GM18517 (cell line): ENCODE measurements at regions not wholly inside any gene's neighbourhood (a gene's known extent, or its start where the extent isn't known, plus 50 kb on each side); places are given as distances from the start of the nearest gene placed in this dataset.

Experiments
- ATAC-seq: cut with Tn5 transposase; IDR thresholded peaks from one replicate; pipeline ENCODE4 v1.9.1; 2021; ENCODE audit warnings: mild to moderate bottlenecking, moderate library complexity; ENCODE audit not compliant: unreplicated experiment

DNA sequence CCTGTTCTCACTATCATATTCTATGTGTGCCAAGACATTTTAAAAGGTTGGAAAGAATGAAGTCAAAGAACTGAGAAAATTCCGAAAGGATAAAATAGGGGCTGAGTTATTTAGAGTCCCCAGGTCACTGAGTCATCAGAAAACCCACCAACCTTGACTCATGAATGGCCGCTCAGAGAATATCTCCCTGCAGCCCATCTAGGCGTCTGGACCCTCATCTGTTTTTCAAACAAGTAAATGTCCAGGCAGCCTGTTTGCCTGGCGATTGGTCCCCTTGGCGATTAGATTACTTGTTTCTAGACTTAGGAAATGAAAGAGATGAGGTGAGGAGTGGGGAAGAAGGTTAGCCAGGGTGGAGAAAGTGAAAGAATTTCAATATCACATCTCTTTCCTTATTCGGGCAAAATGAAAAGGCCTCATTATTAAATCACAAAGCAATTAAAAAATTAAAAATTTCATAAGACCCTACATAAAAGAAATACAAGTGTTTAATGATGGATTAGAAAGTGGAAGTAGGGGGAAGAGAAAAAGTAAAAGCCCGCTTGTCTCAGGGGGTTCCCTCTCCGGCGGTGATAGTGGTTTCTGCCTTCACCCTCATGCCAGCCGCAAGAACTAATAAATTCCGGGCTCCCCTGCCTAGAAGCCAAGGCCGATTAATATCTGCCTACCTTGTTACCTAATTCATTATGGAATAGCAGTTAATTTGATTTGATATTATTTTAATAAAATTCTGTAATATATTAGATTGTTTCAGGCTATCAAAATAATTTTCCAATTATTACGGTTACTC lies 415.9 kb downstream of the BCL11B start:
- no peak for ATAC-seq

DNA sequence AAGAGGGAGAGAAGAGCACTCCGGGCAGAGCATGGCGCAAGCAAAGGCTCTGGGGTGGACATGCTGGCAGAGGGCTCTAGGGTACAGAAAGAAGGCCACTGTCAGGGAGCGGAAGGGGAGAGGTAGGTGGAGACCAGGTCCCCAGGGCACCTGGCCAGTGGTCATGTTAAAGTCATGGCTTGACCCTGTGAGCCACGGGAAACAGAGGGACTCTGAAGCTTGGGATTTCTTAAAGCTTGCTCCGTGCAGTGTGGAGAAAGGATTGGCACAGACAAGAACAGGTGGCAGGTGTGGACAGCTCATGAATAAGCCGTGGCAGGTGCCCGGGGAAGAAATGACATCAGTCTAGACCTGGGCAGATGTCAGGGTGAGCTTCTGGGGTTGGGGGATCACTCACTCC lies 413.8 kb downstream of the BCL11B start:
- ATAC-seq: no peak

DNA sequence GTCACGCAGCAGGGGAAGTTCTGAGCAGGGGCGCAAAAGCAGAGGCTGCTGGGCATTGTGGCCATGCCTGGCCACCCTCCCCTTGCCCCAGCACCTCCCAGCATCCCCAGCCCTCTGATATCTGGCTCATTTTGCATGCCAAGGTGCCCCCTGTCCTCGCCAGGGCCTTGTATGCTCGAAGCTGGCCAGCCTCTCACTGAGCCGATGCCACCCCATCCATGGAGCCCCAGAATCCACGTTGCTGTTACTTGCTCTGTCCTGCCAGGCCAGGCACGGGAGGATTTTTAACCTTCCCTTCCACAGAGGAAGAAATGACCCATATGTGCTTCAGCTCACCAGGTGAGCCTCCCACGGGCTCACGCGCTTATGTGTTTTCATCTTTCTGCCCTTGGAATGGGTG lies 413.4 kb downstream of the BCL11B start:
- ATAC-seq: no peak

DNA sequence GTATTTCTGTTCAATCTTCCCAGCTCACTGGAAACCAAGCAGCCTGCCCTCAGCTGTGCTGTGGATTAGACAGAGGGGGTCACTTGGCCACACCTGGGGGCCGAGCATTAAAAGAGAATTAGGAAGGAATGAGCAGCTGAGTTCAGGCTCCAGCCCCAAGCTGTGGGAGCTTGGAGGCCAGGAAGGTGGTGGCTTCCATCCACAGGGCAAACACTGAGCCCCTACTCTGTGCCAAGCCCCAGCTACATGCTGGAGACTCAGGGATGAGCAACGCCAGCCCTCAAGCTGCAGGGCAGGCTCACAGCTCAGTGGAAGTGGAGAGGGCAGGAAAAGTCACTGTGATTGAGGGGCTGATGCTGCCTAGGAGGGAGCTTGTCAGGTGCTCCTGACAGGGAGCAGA lies 412.7 kb downstream of the BCL11B start:
- no peak for ATAC-seq

DNA sequence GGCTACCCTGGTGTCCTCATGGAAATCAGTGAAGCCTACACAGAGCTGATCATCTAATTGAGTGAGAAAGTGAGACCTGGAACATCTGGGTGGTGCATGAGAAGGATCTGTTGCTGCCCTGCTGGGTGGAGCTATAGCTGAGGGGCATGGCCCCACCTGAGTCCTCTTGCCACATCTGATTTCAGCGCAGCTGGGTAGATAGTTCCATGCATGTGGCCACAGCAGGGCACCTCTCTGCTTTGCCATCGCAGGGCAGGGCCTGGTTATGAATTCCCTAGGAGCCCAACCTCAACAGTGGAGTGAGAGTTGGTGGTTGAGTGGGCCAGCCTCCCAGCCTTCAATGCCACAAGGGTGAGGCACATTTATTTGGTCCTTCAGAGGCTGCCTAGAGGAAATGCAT lies 407.8 kb downstream of the BCL11B start:
- no peak for ATAC-seq

DNA sequence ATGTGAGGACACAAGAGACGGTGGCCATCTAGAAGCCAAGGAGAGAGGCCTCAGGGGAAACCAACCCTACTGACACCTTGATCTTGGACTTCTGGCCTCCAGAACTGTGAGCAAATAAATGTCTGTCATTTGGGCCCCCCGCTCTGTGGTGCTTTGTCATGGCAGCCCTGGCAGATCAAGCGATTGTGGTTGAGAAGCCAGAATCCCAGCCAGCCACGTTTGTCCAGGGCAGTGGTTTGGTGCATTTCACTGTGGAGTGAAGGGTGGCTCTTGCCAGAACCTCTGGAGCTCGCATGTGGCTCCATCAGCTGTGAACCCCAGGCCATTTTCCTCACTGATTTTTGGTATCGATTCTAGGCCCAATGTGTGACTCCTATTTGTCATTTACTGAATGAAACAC lies 404.9 kb downstream of the BCL11B start:
- ATAC-seq: no peak

DNA sequence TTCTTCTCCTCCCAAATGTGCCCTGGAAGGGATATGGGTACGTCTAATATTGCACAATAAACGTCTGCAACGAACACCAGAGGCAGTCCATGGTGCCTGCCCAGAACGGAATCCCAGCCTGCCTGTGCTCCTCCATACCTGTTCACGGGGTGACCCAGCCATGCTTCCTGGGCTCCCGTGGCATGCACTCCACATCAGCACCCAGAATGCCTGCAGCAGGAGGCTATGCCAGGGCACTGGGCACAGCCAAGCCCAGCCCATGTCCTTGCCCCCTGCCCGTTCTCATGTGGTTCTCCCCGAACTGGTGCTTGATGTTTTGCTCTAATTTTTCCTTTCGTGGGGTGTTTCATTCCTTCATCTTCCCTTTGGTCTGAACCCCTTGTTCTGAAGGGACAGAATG lies 404.3 kb downstream of the BCL11B start:
- ATAC-seq: no peak

DNA sequence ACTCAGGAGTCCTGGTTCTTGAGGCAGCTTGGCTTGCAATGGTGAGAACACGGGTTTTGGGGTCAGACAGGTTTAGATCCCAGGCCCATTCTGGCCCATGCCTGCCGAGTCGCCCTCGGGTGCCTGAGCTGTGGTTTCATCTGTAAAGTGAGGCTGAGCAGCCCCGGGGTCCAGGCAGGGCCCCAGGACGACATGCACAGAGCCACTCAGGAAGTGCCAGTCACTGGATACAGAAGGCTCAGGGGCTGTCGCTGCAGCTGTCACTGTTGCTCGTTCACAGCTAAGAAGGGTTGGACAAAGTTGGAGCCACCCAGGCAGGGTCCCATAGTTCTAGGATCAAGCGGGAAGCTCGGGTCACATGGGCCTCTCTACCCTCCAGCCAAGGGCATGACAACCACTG lies 403.1 kb downstream of the BCL11B start:
- ATAC-seq: no peak

DNA sequence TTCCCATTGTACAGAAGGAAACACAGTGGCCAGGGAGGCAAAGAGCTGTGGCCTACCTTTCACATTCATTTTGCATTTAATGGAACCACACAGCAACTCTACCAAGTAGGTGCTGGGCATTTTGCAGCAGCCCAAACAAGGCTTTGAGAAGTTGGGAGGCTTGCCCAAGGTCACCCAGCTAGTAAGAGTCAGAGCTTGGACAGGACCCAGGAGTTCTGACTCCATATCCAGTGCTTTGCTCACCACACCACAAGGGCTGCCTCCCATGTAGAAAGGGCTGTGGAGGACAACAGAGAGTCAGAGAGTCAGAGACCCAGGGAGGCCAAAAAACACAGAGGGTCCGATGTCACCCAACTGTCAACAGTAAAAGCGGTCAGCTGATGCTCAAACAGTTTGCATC lies 400.2 kb downstream of the BCL11B start:
- no peak for ATAC-seq

DNA sequence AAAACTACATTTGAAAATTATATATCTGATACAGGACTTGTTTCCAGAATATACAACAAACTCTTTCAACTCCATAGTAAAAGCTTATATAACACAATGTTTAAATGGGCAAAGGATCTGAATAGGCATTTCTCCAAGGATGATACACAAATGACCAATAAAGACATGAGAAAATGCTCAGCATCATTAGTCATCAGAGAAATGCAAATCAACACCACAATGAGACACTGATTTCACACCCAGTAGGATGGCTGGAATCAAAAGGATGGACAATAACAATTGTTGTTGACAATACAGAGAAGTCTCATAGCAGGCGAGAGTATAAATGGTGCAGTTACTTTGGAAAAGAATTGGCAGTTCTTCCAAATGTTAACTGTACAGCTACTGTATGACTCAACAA lies 394.9 kb downstream of the BCL11B start:
- no peak for ATAC-seq

DNA sequence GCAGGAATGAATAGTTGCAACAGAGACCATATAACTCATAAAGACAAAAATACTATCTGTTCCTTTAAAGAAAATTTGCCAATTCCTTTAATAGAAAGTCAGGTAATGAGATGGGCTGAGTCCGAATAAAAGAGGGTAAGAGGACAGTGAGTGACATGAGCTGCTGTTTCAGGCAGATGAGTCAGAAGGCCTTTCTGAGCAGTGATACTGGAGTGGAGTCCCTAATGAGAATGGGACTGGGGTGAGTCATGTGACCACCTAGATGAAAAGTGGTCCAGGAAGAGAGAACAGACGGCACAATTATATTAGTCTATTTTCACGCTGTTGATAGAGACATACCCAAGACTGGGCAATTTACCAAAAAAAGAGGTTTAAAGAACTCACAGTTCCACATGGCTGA lies 393.7 kb downstream of the BCL11B start:
- no peak for ATAC-seq

DNA sequence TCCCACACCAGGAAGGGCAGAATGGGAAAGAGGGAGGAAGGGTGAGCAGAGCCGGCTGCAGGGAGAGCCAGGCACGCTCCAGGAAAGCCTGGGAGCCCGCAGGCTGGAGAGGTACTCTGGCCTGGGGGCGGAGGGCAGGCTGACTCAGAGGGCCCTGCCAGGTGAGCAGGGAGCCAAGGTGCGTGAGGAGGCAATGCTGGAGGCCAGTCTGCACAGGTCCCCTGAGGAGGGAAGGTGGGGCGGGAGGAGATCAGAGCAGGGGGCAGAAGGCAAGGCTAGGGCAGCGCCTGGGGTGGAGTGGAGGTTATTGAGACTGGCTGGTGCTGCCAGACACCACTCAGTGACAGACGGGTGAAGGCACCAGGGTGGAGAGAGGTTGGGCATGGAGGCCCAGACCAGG lies 385.0 kb downstream of the BCL11B start:
- ATAC-seq: no peak

DNA sequence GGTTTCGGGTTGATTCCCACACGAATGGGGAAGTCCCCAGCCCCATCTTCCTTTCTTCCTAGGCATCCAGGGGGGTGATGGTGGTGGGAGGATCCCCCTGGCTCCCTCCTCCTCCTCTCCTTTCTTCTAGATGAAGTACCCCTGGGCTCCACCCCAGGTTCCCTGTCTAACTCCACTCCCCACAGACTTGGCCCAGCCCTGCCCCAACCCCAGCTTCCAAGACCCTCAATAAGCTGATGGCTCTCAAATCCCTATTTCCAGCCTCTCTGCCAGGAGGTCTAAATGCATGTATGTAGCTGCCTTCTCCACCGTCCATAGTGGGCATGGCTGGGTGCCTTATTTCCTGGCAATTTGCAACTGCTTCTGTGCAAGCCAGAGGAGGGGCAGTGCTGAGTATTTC lies 383.7 kb downstream of the BCL11B start:
- no peak for ATAC-seq

DNA sequence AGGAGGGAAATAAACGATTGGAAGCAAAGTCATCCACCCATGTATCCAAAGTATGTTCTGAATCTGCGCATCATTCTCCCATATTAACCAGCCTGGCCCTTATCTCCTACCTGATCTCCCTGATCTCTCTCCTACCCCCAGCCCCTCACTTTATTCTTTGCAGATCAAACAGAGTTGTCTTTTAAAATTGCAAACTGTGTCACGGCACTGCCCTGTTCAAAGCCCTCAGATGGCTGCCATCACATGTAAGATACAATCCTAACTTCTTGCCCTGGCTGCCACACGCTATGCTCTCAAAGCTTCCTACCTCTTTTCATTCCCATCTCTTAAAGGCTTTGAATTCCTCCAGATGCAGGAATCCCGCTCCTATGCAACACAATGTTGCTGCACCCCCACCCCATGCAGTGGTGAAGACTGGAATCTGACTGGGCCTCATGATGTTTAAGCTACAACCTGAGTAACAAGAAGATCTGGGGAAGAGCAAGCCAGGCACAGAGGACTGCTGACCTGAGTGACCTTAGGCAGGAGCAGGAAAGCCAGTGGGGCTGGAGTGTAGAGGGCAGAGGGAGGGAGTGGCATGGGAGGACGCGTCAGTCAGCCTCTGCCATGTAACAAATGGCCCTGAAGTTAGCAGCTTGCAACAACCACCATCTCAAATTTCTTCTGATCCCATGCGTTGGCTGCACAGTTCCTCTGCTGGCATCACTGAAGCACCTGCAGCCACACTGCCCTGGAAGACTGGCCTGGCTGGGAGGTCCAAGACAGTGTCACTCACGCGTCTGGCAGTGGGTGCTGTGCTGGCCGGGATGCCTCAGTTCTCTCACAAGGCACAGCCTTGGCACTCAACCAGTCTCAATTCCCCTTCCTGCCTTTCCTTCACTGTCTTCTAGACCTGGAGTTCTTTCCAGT lies 382.8 kb downstream of the BCL11B start:
- ATAC-seq: no peak

DNA sequence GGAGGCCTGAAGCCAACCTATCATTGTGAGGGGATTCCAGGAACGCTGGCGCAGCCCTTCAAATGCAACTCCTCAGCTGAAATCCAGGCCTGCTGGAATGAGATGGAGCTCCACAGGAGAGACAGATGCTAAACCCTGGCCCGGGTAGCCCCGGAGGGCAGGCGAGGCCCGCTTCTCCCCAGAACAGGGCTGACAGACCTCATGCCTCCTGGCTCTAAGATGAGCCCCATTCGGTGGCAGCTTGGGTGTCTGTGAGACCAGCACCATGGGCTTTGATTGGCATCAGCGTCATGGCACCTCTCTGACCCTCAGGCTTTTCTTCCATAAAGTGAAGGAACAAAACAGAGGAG lies 382.2 kb downstream of the BCL11B start:
- no peak for ATAC-seq

DNA sequence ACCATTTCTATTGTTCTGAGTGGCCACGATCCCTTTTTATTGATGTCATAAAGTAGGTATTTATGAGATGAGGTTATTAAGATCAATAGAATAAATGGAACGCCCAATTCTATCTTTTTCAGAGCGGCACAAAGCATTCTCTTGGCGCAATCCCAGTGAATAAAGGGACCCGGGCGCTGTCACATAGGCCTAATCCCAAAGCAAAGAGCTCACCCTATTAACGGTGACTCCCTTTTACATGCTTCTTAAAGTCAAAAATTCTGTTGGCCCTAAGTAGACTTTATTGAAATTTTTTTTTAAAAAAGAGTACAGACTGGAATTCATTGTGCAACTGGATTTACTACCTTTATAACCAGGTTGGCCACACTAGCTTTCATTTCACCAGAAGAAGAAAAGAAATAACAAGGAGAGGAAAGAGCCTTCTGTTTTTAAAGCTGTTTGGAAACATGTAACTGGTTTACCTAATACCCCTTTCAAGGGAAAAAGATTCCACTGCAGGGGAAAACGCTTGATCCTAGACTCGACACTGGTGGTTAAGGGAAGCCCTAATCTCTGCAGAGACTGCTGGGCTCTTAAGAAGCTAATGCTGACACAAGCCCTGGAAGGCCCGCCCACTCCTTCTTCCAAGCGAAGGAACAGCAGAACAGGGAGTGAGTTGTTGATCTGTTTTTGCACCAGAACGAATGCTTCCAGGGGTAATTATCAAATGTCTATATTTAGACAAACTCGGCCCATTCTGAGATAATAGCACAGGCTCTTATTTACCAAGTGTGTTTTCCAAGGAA lies 381.2 kb downstream of the BCL11B start:
- ATAC-seq: no peak

DNA sequence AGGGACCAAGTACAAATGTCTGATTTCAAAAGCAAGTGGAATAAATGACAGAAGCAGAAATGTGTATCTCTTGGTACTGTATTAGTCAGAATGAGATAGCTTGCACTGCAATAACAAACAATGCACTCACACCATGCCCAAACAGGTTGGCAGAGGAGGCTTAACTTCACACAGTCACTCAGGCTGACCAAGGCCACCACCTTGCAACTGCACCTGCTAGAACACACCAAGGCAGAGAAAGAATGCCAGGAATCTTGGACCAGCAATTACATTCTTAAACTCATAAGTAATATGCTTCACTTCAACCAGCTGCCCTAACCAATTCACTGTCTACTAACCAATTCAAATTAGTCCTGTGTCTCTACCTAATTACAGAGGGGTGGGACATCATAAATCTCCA lies 378.3 kb downstream of the BCL11B start:
- ATAC-seq: no peak

DNA sequence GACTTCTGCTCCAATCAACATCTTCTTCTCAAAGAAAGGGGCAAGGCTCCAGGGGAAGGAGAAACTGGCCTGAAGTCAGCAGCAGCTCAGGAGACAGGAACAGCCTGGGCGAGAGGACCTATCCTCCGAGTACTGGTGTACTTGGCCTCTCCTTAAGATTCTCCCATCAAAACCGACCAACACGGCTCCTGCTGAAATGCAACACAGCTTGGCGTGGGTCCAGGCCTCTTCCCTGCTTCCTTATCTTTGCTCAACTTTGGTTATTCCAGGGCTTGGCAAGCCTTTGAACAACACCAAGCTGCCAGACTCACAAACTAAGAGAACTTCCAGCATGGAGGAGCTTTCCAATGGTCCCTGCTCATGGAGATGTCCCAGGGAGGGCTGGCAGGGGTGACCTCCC lies 377.4 kb downstream of the BCL11B start:
- no peak for ATAC-seq

DNA sequence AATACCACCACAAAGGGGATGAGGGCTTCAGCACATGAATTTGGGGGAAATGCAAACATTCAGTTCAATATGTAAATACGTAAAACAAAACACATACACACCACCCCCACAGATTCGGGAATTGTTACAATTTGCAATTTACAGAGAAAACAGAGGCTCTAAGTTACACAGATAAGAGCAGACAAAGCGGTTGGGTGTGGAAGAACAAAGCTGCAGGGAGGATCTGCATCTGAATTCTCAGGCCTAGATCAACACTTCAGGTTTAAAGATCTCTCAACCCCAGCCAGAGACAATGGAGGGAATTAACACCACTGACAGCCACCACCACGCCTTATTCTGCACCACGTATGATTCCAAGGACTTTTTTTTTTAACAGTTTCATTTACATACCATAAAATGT lies 375.5 kb downstream of the BCL11B start:
- no peak for ATAC-seq

DNA sequence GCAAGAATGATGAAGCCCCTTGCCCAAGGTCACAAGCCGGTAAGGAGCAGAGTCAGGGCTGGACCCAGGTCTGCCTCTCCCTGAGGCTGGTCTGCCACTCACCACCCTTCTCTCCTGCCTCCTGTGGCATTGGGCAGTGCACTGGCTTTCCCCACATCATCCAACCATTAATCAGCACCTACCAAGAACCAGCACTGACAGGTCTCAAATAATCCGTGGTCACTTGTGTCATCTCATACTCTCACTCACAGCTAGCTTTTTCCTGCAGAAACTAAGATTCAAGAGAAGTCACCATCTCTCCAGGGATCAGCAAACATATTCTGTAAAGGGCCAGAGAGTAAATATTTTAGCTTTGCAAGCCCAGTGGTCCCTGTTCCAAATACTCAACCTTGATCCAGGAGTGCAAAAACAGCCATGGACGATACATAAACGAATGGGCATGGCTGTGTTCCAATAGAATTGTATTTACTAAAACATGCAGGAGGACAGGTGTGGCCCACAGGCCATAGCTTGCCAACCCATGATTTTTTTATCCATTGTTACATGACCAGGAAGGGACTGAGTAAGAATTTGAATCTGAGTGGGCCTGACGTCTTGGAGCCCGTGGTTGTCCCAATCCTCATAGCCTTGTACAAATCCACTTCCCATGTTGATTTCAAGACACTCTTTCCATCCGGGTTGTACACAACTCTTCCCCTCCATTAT lies 374.2 kb downstream of the BCL11B start:
- ATAC-seq: no peak

DNA sequence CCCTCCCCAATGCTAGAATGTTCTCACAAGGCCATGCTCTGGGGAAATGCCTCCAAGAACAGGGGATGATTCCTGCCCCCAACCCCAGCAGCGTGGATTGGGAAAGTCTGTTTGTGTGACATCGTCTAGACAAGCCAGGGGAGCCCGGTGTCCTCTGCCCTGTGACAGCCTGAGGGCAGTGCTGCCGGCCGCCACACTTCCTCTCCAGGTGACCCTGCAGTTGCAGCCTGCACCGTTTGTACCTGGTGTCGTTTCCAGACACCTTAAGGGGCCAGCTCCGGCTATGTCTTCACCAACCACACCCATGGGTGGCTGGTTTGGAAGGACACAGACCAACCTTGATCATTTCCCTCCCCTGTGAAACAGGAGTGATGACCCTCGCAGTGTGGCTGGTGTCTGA lies 372.6 kb downstream of the BCL11B start:
- no peak for ATAC-seq
